Hepatocyte (in vitro differentiated cells): ENCODE measurements at regions not wholly inside any gene's neighbourhood (a gene's known extent, or its start where the extent isn't known, plus 50 kb on each side); places are given as distances from the start of the nearest gene placed in this dataset.

Source experiments
- DNase-seq: peaks from one replicate; pipeline ENCODE4 v3.0.0-alpha.2; 2016; ENCODE audit warnings: low spot score
- H2AFZ ChIP-seq: fragments of 200-600 bp; sonication (generic); 2 replicates; pipeline ENCODE4 v1.6.0; 2016; ENCODE audit warnings: antibody characterized with exemption, mild to moderate bottlenecking
- H3K27ac ChIP-seq: fragments of 200-600 bp; sonication (generic); 2 replicates; pipeline ENCODE4 v1.5.1; 2016; ENCODE audit warnings: mild to moderate bottlenecking
- H3K27me3 ChIP-seq: fragments of 200-600 bp; sonication (generic); 2 replicates; pipeline ENCODE4 v1.6.1; 2016
- H3K36me3 ChIP-seq: fragments of 200-600 bp; sonication (generic); replicated peaks from 2 replicates; pipeline ENCODE4 v1.5.1; 2016; ENCODE audit warnings: low read depth; ENCODE audit not compliant: insufficient read depth
- H3K4me1 ChIP-seq: fragments of 200-600 bp; sonication (generic); 2 replicates; pipeline ENCODE4 v1.5.1; 2016; ENCODE audit warnings: mild to moderate bottlenecking, moderate library complexity; ENCODE audit not compliant: insufficient read depth
- H3K4me2 ChIP-seq: fragments of 200-600 bp; sonication (generic); 2 replicates; pipeline ENCODE4 v1.6.0; 2016
- H3K4me3 ChIP-seq: fragments of 200-600 bp; sonication (generic); 2 replicates; pipeline ENCODE4 v1.5.1; 2016; ENCODE audit warnings: mild to moderate bottlenecking
- H3K79me2 ChIP-seq: fragments of 200-600 bp; sonication (generic); 2 replicates; pipeline ENCODE4 v1.6.0; 2017; ENCODE audit warnings: mild to moderate bottlenecking
- H3K9me2 ChIP-seq: fragments of 200-600 bp; sonication (generic); replicated peaks from 2 replicates; pipeline ENCODE4 v1.6.0; 2017; ENCODE audit warnings: mild to moderate bottlenecking; ENCODE audit not compliant: insufficient read depth
- H3K9me3 ChIP-seq: fragments of 200-600 bp; sonication (generic); 2 replicates; pipeline ENCODE4 v1.5.1; 2016; ENCODE audit warnings: low read depth, mild to moderate bottlenecking
- H4K20me1 ChIP-seq: fragments of 200-600 bp; sonication (generic); 2 replicates; pipeline ENCODE4 v1.6.0; 2016; ENCODE audit warnings: mild to moderate bottlenecking; ENCODE audit not compliant: insufficient read depth, poor library complexity, severe bottlenecking
- CTCF ChIP-seq: fragments of 200-600 bp; sonication (generic); IDR thresholded peaks from 2 replicates; pipeline ENCODE4 v1.5.1; 2016; ENCODE audit warnings: antibody characterized with exemption, mild to moderate bottlenecking; ENCODE audit not compliant: poor library complexity
- EZH2 ChIP-seq: fragments of 200-600 bp; sonication (generic); IDR thresholded peaks from 2 replicates; pipeline ENCODE4 v1.6.1; 2016; ENCODE audit warnings: antibody characterized with exemption, mild to moderate bottlenecking, borderline replicate concordance
- EZH2phosphoT487 ChIP-seq: fragments of 200-600 bp; sonication (generic); IDR thresholded peaks from one replicate; pipeline ENCODE4 v1.6.1; 2018; ENCODE audit warnings: antibody characterized with exemption, mild to moderate bottlenecking, low read depth, moderate library complexity; ENCODE audit not compliant: unreplicated experiment, severe bottlenecking
- WGBS: methylation state at CpG from one replicate; pipeline ENCODE4 v1.1.6; 2016; ENCODE audit warnings: low lambda C conversion rate; ENCODE audit errors: missing lambda C conversion rate; 5-methylcytosine and 5-hydroxymethylcytosine counted together

- Histone ChIP-seq H3K79me2 (no peaks in the 10 kb centered on the region), H4K20me1 (no peaks in the 10 kb centered on the region)
Measured at GRCh38 chr3:130255442-130255841, 90.0 kb upstream of the COL6A5 start.

GRCh38 chr3:130256821-130257340, 88.6 kb upstream of the COL6A5 start:
- WGBS: 87% methylated on average over 3 of the region's 3 CpGs
- Histone ChIP-seq H3K27ac (no peak overlapping the region), H2AFZ (no peak overlapping the region), H3K4me1 (peaks cover 3% of the 10 kb centered on the region), H3K4me2 (no peak overlapping the region), H3K79me2 (no peaks in the 10 kb centered on the region), H4K20me1 (no peaks in the 10 kb centered on the region), H3K27me3 (no peaks in the 10 kb centered on the region), H3K4me3 (no peak overlapping the region), H3K9me3 (no peaks in the 10 kb centered on the region), H3K36me3 (no peaks in the 10 kb centered on the region), H3K9me2 (no peaks in the 10 kb centered on the region)
- TF ChIP-seq EZH2: no peak
- TF ChIP-seq EZH2phosphoT487: no peak
- no peak for TF ChIP-seq CTCF
- no peak for DNase-seq

More at GRCh38 chr3:130255442-130255841, 90.0 kb upstream of the COL6A5 start:
- Histone ChIP-seq H3K9me3 (no peaks in the 10 kb centered on the region), H3K4me1 (peaks cover 3% of the 10 kb centered on the region), H3K4me3 (no peak overlapping the region), H3K9me2 (no peaks in the 10 kb centered on the region), H2AFZ (no peak overlapping the region), H3K4me2 (no peak overlapping the region), H3K27me3 (no peaks in the 10 kb centered on the region), H3K36me3 (no peaks in the 10 kb centered on the region), H3K27ac (no peak overlapping the region)
- no peak for DNase-seq
- WGBS: 76% methylated on average over 1 of the region's 1 CpG
- TF ChIP-seq EZH2 (no peak), CTCF (no peak), EZH2phosphoT487 (no peak)

GRCh38 chr3:130258532-130258952, 86.9 kb upstream of the COL6A5 start:
- DNase-seq: no peak
- TF ChIP-seq EZH2phosphoT487 (no peak), CTCF (no peak), EZH2 (no peak)
- H3K27ac ChIP-seq: no peak overlapping the region
- H3K4me2 ChIP-seq: no peak overlapping the region
- no peaks in the 10 kb centered on the region for H3K9me2 ChIP-seq
- no peaks in the 10 kb centered on the region for H3K27me3 ChIP-seq
- peaks cover 3% of the 10 kb centered on the region for H3K4me1 ChIP-seq
- H3K79me2 ChIP-seq: no peaks in the 10 kb centered on the region
- H4K20me1 ChIP-seq: no peaks in the 10 kb centered on the region
- 64% methylated on average over 9 of the region's 9 CpGs for WGBS
- no peak overlapping the region for H2AFZ ChIP-seq
- H3K9me3 ChIP-seq: no peaks in the 10 kb centered on the region
- H3K4me3 ChIP-seq: no peak overlapping the region
- no peaks in the 10 kb centered on the region for H3K36me3 ChIP-seq
